Thyroid gland (tissue), 4 donors: ENCODE measurements at regions not wholly inside any gene's neighbourhood (a gene's known extent, or its start where the extent isn't known, plus 50 kb on each side); places are given as distances from the start of the nearest gene placed in this dataset.

Source experiments
- DNase-seq, 2 donors: peaks; one replicate each; pipeline ENCODE4 v3.0.0-alpha.2; 2019
- H3K27ac ChIP-seq, 3 donors: fragments of 200-600 bp; sonication (generic); 1 replicate in 2 of 3; 2 replicates in 1 of 3; pipeline ENCODE4 v1.5.1; 2016 to 2019; ENCODE audit warnings: mild to moderate bottlenecking in 1 of 3, moderate library complexity in 1 of 3
- H3K27me3 ChIP-seq: fragments of 200-600 bp; sonication (generic); one replicate; pipeline ENCODE4 v1.5.1; 2019
- H3K36me3 ChIP-seq, 2 donors: fragments of 200-600 bp; sonication (generic); one replicate each; pipeline ENCODE4 v1.5.1; 2016 to 2019
- H3K4me1 ChIP-seq, 2 donors: fragments of 200-600 bp; sonication (generic); one replicate each; pipeline ENCODE4 v1.5.1; 2017 to 2019
- H3K4me3 ChIP-seq, 3 donors: fragments of 200-600 bp; sonication (generic); replicated peaks in 1 of 3; 1 replicate in 2 of 3; 2 replicates in 1 of 3; pipeline ENCODE4 v1.5.1; 2016; ENCODE audit warnings: mild to moderate bottlenecking in 1 of 3
- H3K9me3 ChIP-seq: fragments of 200-600 bp; sonication (generic); one replicate; pipeline ENCODE4 v1.5.1; 2017
- CTCF ChIP-seq, 6 experiments: fragments of 200-600 bp in 3 of 6; fragments of 450-650 bp in 3 of 6; sonication (generic) in 3 of 6; IDR thresholded peaks; one replicate each; pipeline ENCODE4 v1.5.1; 2016 to 2019; ENCODE audit warnings: antibody characterized with exemption in 6 of 6, mild to moderate bottlenecking in 2 of 6, inconsistent platforms in 1 of 6, moderate library complexity in 1 of 6
- POLR2A ChIP-seq, 2 donors: fragments of 450-650 bp; IDR thresholded peaks; one replicate each; pipeline ENCODE4 v1.6.1; 2017; ENCODE audit warnings: antibody characterized with exemption in 2 of 2, mild to moderate bottlenecking in 2 of 2, moderate library complexity in 1 of 2
- WGBS, 2 donors: methylation state at CpG; one replicate each; pipeline ENCODE4 v1.1.5; 2017; 5-methylcytosine and 5-hydroxymethylcytosine counted together
- intact Hi-C: fragments of 100-400 bp; cut with DNase I; formaldehyde crosslinking; loops from one replicate; pipeline ENCODE4 v1.15.1; 2023

- Histone ChIP-seq H3K4me1 (no peaks in the 10 kb centered on the region), H3K27ac (no peak overlapping the region), H3K36me3 (no peaks in the 10 kb centered on the region), H3K9me3 (no peaks in the 10 kb centered on the region), H3K27me3 (no peaks in the 10 kb centered on the region), H3K4me3 (no peak overlapping the region)
- TF ChIP-seq CTCF (IDR thresholded peaks at IDR 0.05) (no peak), POLR2A (IDR thresholded peaks at IDR 0.05) (no peak)
- intact Hi-C loops = no loop called here
- WGBS, 2 donors = 71 to 81% methylated on average over 7 of the region's 7 CpGs
- DNase-seq = no peak
Measured at GRCh38 chr4:4610672-4611071, 68.8 kb upstream of the STX18 start.

DNA sequence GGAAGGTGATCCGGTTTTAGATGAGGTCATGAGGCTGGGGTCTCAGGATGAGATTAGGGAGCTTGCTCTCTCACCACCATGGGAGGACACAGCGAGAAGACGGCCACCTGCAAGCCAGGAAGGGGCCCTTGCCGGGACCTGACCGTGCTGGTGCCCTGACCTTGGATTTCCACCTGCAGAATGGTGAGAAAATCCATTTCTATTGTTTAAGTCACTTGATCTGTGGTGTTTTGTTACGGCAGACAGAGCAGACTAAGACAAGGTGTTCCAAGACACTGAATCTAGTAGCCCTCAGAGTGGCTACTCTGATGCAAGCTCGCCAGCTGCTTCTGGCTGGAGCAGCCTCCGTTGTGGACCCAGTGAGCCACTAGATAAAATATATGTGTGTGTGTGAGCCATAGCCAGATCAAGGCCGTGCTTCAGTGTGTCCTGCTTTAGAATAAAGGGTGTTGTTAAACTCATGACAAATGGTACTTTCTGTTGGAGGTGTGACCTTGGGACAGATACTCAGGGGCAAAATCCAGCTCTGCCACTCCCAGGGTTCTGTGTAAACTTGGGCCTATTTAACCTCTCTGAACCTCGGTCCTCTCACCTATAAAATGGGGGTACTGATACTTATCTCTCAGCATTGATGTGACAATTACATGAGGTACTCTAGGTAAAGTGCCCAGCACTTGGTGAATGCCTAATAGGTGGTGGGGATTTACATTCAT lies 67.9 kb upstream of the STX18 start:
- Histone ChIP-seq H3K36me3 (no peaks in the 10 kb centered on the region), H3K4me3 (no peak overlapping the region), H3K4me1 (no peaks in the 10 kb centered on the region), H3K9me3 (no peaks in the 10 kb centered on the region), H3K27ac (no peak overlapping the region), H3K27me3 (no peaks in the 10 kb centered on the region)
- DNase-seq = no peak
- TF ChIP-seq CTCF (IDR thresholded peaks at IDR 0.05) (no peak), POLR2A (IDR thresholded peaks at IDR 0.05) (no peak)
- 88 to 89% methylated on average over 9 to 10 of the region's 10 CpGs for WGBS, 2 donors
- intact Hi-C loops = no loop called here

GRCh38 chr4:4608214-4608537 lies 66.3 kb upstream of the STX18 start:
- H3K4me3 ChIP-seq = no peak overlapping the region
- 78 to 82% methylated on average over 13 of the region's 13 CpGs for WGBS, 2 donors
- no peaks in the 10 kb centered on the region for H3K9me3 ChIP-seq
- no peaks in the 10 kb centered on the region for H3K36me3 ChIP-seq
- no peak for DNase-seq
- TF ChIP-seq POLR2A (IDR thresholded peaks at IDR 0.05) (no peak), CTCF (IDR thresholded peaks at IDR 0.05) (no peak)
- no peaks in the 10 kb centered on the region for H3K27me3 ChIP-seq
- no peak overlapping the region for H3K27ac ChIP-seq
- H3K4me1 ChIP-seq = no peaks in the 10 kb centered on the region
- intact Hi-C loops = no loop called here

GRCh38 chr4:4607336-4608213 lies 65.7 kb upstream of the STX18 start:
- Histone ChIP-seq H3K27me3 (no peaks in the 10 kb centered on the region), H3K9me3 (no peaks in the 10 kb centered on the region), H3K4me3 (no peak overlapping the region), H3K36me3 (no peaks in the 10 kb centered on the region), H3K4me1 (no peaks in the 10 kb centered on the region), H3K27ac (no peak overlapping the region)
- TF ChIP-seq POLR2A (IDR thresholded peaks at IDR 0.05) (no peak), CTCF (IDR thresholded peaks at IDR 0.05) (no peak)
- intact Hi-C loops = no loop called here
- DNase-seq = no peak
- 86 to 88% methylated on average over 19 of the region's 19 CpGs for WGBS, 2 donors

GRCh38 chr4:4606321-4606720 lies 64.5 kb upstream of the STX18 start:
- intact Hi-C loops = no loop called here
- no peaks in the 10 kb centered on the region for H3K27me3 ChIP-seq
- TF ChIP-seq POLR2A (IDR thresholded peaks at IDR 0.05) (no peak), CTCF (IDR thresholded peaks at IDR 0.05) (no peak)
- no peaks in the 10 kb centered on the region for H3K4me1 ChIP-seq
- H3K9me3 ChIP-seq = no peaks in the 10 kb centered on the region
- H3K4me3 ChIP-seq = no peak overlapping the region
- 75 to 78% methylated on average over 10 of the region's 10 CpGs for WGBS, 2 donors
- no peaks in the 10 kb centered on the region for H3K36me3 ChIP-seq
- no peak overlapping the region for H3K27ac ChIP-seq
- no peak for DNase-seq
